ENCODE measurements at regions not wholly inside any gene's neighbourhood (a gene's known extent, or its start where the extent isn't known, plus 50 kb on each side); places are given as distances from the start of the nearest gene placed in this dataset.
"Not testable (repeated sequence)": the region's sequence is repeated elsewhere in the genome, so short reads cannot be mapped to it uniquely, and the experiment has no call there.

DNA sequence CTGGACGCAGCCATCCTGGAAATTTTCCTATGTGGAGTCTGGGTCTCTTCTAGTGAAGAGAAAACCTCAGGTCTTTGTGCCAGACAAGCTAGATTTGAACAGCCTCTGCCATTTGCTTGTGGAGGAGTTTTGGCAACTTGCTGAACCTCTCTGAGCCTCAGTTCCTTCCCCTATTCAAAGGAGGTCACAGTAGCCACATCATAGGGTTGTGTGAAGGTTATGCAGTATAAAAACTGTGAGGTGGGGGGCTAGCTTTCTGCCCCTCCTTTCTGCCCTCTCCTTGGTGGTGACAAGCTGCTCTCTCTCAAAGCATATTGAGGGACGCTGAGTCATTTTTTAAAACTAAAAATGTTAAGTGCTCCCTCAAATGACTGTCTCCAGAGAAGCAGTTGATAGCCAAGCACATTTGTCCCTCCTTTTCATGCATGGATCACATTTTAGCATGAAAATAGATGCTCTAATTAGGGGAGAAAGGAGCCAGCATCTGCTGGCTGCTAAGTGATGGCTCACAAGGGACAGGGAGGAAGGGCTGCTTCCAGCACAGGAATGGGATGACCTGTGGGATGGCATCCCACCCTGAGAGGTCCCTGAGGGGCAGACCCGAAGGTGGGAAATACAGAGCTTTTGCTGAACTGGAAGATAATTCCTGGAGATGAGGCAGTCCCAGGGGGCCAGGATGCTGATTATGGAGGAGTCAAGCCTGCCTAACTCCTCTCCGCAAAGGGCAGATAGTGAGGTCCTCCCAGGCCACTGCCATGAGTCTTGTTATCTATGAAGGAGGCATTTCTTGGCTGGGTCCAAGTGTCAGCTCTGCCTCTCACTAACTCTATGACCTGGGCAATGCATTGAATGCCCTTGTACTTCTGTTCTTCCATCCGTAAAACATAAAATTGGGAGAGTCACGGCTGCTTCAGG is 218.8 kb downstream of the RAB11FIP4 start:
- DNase-seq, result no peak

DNA sequence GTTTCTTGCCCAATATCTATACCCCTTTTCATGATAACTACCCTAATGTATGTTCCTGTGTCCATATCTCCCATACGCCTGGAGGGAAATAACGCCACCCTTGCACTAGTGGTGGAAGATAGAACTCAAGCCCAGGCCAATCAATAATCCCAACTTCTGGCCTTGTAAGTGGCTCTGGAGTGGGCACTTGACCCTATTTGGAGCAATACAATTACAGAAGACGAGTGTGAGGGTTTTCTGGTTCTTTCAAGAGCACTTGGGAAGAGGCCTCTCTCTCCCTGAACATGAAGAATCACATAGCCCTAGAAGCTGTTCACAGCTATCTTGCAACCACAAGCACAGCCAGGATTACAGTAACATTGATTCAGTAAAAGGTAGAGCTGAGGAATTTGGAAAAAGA is 217.9 kb downstream of the RAB11FIP4 start:
- no peak for DNase-seq

DNA sequence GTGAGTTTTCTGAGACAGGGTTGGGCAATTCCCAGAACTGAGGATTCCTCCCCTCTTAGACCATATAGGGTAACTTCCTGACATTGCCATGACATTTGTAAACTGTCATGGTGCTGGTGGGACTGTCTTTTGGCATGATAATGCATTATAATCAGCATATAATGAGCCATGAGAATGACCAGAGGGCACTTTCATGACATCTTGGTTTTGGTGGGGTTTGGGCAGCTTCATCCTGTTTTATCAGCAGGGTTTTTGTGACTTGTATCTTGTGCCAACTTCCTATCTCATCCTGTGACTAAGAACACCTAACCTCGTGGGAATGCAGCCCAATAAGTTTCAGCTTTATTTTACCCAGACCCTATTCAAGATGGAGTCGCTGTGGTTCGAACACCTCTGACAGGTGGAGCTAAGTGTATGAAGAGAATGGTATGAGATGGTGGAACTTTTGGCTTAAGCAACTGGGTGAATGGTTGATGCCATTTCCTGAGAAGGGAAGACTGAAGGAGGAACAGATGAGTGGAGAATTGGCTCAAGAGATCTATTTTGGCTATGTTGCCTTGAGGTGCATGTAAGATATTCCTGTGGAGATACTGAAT is 217.3 kb downstream of the RAB11FIP4 start:
- no peak for DNase-seq

DNA sequence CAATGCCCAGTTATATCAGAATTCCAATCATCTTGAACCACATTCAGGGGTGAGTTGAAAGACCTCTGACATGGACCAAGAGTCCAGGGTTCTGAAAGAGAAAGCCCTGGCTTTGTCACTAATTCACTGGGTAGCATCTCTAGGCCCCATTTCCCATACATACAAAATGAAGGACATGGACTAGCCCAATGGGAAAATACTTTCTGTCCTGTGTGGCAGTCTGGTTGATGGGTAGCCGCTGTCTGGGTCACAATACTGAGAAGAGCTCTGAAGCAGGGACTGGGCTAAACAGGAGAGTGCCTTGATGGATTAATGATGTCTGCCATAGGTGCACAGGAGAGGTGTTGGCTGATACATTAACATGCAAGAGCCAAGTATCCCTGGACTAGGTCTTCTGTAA is 214.3 kb downstream of the RAB11FIP4 start:
- DNase-seq, result no peak

DNA sequence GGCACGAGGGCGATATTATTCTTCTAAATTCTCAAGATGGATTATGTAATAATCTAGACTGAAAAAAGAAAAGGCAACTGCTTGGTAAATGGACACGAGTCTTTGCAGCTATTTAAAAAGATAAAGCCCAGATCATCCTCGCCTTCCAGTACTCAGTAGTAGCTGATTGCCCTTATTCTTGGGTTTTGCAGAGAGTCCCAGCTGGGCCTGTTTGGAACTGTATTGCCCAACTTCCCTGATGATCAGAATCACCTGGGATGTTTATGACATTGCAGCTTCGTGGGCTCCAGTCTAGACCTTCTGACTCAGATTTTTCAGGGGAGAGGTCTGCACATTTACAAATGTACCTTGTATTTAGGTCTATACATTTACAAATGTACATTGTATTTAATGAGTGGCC is 213.5 kb downstream of the RAB11FIP4 start:
- no peak for DNase-seq

DNA sequence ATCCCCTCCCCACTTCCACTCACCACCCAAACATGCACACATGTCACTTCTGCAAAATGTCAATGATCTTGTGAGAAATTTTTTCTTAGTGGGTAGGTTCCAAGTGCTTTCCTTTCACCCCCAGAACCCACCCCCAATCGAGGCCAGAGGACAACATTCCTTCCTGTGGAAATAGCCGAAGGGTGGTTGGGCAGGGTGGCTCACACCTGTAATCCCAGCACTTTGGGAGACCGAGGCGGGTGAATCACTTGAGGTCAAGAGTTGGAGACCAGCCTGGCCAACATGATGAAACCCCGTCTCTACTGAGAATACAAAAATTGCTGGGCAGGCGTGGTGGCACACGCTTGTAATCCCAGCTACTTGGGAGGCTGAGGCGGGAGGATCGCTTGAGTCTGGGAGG is 208.7 kb downstream of the RAB11FIP4 start:
- DNase-seq, result not testable (repeated sequence)

DNA sequence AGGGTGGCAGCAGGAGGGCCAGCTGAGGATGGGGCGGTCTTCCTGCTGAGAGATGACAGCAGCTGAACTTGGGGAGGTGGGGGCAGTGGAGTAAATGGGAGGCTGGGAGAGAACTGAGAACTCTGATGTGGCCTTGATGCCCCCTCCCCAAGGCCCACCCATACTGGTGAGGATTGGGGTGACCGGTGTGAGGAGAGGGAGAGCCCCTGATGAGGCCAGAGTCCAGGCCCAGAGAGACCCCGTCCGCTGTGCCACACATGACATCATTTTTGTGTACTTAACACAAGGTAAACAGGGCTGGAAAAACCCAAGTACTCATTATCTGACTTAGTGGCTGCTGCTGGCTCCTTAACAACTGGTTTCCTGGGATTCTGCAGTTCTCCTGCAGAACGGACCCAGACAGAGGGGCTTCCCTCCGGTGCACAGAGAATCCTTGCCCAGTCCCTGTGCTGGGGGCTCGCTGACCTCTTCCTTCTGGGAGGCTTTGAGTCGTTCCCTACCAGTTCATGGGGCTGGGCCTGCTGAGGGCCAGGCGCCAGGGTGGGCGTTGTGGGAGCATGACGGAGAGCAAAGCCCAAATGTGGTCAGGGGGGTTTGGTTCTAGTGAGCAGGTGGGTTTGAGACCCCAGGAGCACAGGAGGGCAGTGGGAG is 207.6 kb downstream of the RAB11FIP4 start:
- peak; percentile 1 for DNase-seq

DNA sequence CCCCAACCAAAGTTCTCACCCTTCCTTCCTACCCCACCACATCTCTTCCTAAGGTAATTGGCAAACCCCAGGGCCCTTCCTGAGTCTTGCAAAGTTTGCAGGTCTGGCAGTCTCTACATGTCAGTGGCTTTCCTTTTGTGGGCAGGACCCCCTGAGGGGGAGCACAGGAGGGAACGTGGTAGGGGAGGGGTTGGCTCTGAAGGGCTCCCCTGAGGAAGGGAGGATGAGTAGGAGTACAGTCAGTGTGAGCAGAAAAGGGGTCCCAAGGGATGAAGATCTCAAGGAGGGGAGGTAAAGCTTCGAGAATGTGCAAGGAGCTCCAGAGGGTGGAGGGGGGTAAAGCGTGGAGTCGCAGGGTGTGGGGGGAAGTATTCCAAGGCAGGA is 206.9 kb downstream of the RAB11FIP4 start:
- DNase-seq, result no peak

DNA sequence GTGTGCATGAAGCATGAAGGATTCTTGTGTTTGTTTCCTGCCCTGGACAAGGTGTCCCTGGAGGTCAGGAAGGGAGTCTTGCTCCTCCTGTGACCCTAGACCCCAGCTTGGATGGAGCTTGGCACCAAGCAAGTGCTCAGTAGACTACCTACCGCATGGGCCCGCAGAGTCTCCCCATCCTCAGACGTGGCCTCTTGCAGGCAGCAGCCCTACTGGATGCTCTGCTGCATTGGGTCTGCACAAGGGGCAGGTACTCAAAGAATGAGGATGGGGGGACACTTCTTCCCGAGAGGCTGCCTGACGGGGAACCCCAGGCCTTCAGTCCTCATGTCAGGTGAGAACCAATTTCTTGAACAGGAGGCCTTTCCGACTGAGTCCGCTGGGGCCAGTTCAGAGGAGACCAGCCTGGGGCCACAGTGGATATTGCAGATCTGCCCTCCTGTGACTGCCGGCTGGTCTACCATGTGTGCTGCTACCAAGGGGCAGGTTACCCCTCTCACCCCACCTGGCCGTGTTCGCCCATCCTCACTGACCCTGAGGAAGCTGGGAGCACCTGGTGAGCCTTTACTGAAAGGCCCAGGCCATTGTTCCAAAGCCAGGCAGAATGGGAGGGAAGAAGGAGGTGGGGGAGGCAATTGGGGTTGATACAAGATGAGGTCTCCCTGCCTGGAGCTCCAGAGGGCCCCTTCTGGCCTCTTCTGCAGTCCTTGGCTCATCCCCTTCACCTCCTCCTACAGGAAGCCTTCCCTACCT is 206.3 kb downstream of the RAB11FIP4 start:
- no peak for DNase-seq

DNA sequence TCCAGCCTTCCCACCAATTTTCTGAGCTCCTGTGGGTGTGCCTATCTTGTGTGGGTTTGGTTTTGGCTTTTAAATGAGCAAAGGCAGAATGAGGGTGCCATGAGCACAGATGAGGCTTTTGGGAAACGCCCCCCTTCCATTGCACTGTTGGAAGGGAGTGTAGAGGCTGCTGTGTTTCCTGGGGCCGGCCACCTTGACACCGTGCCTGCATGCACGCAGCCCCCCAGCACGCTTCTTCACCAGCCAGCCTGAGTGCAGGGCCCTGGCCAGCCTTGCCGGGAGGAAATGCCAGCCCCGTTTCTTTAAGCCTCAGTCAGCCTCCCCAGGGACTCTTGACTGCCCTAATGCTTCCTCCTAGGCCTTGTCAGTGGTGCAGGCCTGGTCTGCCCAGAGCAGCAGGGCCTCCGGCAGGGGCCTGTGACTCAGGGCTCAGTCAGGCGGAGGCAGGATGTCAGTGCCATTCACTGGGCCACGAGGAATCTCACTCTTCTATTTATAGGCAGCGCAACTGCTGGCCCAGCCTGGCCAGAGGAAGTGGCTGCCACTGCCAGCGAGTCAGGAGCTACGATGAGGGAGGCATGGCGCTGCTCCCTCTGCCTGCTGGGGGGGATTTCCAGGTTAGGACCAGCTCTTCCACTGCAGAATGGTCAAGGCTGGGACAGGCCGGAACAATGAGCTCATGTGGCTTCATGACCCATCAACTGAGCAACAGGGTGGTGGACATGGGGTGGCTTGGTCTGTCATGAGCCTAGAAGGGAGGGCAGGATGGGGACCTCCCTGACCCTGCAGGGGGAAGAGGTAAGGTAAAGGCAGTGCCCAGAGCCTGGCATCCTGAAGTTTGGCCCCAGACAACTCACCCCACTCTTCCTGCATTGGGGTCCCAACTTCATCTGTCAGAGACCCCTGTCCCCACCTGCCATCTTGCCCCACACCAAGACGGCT is 205.2 kb downstream of the RAB11FIP4 start:
- peak; percentile 74 for DNase-seq

DNA sequence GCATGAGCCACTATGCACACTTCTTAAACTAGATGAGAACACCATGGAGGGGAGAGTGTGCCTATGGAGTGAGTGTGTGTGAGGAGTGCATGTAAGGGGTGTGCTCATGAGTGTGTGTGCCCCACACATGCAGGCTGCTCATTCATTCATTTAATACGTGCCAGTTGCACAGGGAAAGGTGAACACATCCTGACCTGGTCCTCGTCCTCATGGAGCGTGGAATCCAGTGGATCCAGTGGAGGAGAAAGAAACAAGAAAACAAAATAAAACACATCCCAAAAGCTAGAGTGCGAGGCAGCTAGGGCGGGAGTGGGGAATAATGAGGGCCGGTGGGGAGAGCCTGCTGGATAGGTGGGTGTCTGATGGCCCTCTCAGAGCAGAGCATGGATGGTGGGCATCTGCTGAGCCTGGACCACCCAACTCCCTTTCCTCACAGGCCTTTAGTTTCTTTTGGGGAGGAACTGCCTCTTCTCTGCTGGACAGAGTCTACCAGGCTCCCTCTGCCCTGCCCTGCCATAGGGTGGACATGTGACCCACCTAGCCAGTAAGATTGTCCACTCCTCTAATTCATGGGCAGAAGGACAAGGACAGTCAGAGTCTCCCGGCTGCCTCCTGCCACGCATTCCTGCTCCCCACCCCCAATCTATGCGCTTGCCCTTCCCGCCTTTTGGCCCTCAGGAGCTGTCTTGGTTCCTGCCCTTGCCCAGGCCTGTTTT is 204.3 kb downstream of the RAB11FIP4 start:
- DNase-seq, result no peak

DNA sequence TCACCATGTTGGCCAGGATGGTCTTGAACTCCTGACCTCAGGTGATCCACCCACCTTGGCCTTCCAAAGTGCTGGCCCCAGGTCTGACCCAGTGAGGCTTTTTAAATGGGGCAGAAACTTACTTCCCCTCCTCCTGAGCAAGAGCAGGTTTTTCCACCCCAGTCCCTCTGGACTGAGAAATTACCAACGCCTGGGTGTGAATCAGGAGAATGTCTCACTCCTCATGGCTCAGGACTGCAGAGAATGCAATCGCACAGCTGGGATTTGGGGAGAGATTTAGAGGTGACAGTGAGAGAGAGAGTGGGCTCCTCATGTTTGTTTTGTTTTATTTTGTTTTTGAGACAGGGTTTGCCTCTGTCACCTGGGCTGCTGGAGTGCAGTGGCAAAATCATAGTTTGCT is 203.6 kb downstream of the RAB11FIP4 start:
- DNase-seq, result no peak

DNA sequence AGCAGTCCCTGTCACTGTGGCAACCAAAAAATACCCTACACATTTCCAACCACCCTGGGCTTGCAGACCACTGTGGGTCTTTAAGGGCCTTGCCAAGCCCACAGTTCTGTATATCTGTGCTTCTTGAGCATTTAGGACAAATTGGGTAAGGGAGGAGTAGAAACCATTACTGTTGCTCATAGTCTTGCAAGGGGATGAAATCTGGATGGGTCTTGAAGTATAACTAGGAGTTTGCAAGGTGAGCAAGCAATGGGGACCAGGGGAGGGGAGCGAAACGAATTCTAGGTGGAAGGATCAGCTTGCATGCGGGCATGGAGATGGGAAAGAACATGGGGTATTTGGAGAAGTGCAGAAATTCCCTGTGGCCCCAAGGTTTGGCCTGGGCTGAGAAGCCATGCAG is 202.9 kb downstream of the RAB11FIP4 start:
- DNase-seq, result no peak

DNA sequence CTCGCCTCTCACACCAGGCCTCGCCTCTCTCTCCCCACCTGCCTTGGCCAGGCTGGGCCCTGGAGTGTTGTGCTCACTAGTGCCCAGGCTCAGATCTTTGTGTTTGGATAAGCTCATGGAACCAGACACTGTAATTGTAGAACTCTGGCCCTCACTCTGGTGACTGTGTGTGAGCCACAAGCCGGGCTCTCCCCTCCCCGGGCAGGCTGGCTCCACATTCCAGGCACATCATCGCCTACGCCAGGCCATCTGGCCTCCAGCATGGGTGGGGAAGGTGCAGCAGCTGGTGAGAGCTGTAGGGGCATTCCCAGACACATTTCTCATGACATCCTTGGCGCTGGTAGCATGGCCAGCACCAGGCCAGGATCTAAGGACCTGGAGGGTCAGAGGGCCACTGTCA is 202.3 kb downstream of the RAB11FIP4 start:
- DNase-seq, result no peak

DNA sequence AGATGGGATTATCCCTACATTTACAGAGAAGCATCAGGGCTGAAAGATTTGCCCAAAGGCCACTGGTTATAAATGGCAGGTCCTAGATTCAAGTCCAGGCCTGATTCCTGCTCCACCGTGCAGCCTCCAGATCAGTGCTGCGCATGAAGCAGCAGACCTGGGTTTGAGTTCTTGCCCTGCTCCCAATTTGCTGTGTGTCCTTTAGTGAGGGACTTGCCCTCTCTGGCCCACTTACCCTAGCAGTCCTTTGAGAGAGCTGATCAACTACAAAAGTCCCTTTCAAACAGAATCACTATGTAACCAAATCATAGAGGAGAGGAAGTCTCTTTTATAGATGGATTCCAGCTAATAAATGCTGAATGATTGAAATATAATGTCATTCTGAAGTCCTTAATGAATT is 200.4 kb downstream of the RAB11FIP4 start:
- no peak for DNase-seq

DNA sequence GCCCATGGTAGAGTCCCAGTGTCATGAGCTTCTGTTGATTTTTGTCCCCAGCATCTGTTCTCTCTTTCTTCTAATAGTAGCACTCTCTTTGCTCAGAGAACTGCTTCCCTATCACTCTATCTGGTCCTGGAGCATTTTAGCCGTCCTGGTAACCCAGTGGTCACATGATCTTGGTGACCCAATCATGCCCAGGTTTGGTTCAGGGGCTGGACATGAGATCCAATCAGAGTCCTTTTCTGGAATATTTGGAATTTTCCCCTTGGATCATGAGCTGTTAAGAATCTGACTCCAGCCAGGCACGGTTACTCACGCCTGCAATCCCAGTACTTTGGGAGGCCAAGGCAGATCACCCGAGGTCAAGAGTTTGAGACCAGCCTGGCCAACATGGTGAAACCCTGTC is 197.0 kb downstream of the RAB11FIP4 start:
- no peak for DNase-seq

DNA sequence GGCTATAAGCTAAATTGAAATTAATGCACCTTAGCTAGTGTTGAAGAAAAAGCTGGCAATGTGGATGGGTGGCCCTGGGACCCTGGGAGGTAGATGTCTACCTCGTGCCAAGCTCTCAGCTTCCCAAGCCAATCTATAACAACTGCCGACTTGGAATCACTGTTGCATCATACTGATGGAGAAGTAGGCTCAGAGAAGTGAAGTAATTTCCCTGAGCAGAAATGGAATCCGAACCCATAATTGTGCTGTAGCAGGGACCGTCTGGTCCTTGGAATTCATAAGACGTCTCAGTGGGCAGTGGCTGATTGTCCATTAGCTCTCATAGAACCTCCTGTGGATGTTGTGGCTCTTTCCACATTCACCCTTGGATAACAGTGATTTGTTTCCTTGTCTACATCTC is 196.6 kb downstream of the RAB11FIP4 start:
- no peak for DNase-seq
